SJSA1 (cell line): ENCODE measurements at regions not wholly inside any gene's neighbourhood (a gene's known extent, or its start where the extent isn't known, plus 50 kb on each side); places are given as distances from the start of the nearest gene placed in this dataset.

Source experiments
- DNase-seq, 2 experiments: peaks; one replicate each; pipeline ENCODE4 v3.0.0-alpha.2; 2015 to 2020; ENCODE audit warnings: low spot score in 2 of 2, low read depth in 1 of 2
- H3K27ac ChIP-seq: fragments of 250-450 bp; sonication (Bioruptor Pico); 2 replicates; pipeline ENCODE4 v1.5.1; 2020; ENCODE audit warnings: mild to moderate bottlenecking, moderate library complexity
- H3K27me3 ChIP-seq: fragments of 250-450 bp; sonication (Bioruptor Pico); replicated peaks from 2 replicates; pipeline ENCODE4 v1.5.1; 2020; ENCODE audit warnings: mild to moderate bottlenecking, moderate library complexity
- H3K36me3 ChIP-seq: fragments of 250-450 bp; sonication (Bioruptor Pico); 2 replicates; pipeline ENCODE4 v1.5.1; 2020; ENCODE audit warnings: mild to moderate bottlenecking
- H3K4me1 ChIP-seq: fragments of 250-450 bp; sonication (Bioruptor Pico); replicated peaks from 2 replicates; pipeline ENCODE4 v1.6.1; 2021; ENCODE audit warnings: mild to moderate bottlenecking
- H3K4me3 ChIP-seq: fragments of 250-450 bp; sonication (Bioruptor Pico); 2 replicates; pipeline ENCODE4 v1.5.1; 2020; ENCODE audit warnings: mild to moderate bottlenecking
- H3K9me3 ChIP-seq: fragments of 250-450 bp; sonication (Bioruptor Pico); replicated peaks from 2 replicates; pipeline ENCODE4 v1.5.1; 2020; ENCODE audit warnings: mild to moderate bottlenecking

GRCh38 chr1:34389974-34390373 is 213.3 kb downstream of the C1orf94 start:
- Histone ChIP-seq H3K4me3 (no peak overlapping the region), H3K36me3 (no peaks in the 10 kb centered on the region), H3K4me1 (no peaks in the 10 kb centered on the region), H3K27me3 (no peaks in the 10 kb centered on the region), H3K9me3 (no peaks in the 10 kb centered on the region), H3K27ac (no peak overlapping the region)
- no peak for DNase-seq

GRCh38 chr1:34396042-34396441 is 219.3 kb downstream of the C1orf94 start:
- Histone ChIP-seq H3K4me3 (no peak overlapping the region), H3K36me3 (no peaks in the 10 kb centered on the region), H3K27ac (no peak overlapping the region), H3K9me3 (no peaks in the 10 kb centered on the region), H3K4me1 (no peaks in the 10 kb centered on the region), H3K27me3 (no peaks in the 10 kb centered on the region)
- DNase-seq: no peak

- no peaks in the 10 kb centered on the region for H3K9me3 ChIP-seq
- H3K36me3 ChIP-seq: no peaks in the 10 kb centered on the region
- no peak overlapping the region for H3K4me3 ChIP-seq
- no peaks in the 10 kb centered on the region for H3K4me1 ChIP-seq
- H3K27me3 ChIP-seq: no peaks in the 10 kb centered on the region
- no peak for DNase-seq
- no peak overlapping the region for H3K27ac ChIP-seq
Measured at GRCh38 chr1:34398241-34398915, 221.7 kb downstream of the C1orf94 start.

GRCh38 chr1:34398916-34399275 is 222.2 kb downstream of the C1orf94 start:
- H3K36me3 ChIP-seq: no peaks in the 10 kb centered on the region
- no peaks in the 10 kb centered on the region for H3K4me1 ChIP-seq
- H3K27ac ChIP-seq: no peak overlapping the region
- DNase-seq: no peak
- no peaks in the 10 kb centered on the region for H3K27me3 ChIP-seq
- no peaks in the 10 kb centered on the region for H3K9me3 ChIP-seq
- no peak overlapping the region for H3K4me3 ChIP-seq

- Histone ChIP-seq H3K9me3 (no peaks in the 10 kb centered on the region), H3K4me1 (no peaks in the 10 kb centered on the region), H3K27ac (no peak overlapping the region), H3K36me3 (no peaks in the 10 kb centered on the region), H3K27me3 (no peaks in the 10 kb centered on the region), H3K4me3 (no peak overlapping the region)
- DNase-seq: no peak
Measured at GRCh38 chr1:34400675-34401074, 224.0 kb downstream of the C1orf94 start.

GRCh38 chr1:34403156-34403555 is 226.4 kb downstream of the C1orf94 start:
- DNase-seq: no peak
- no peak overlapping the region for H3K4me3 ChIP-seq
- no peaks in the 10 kb centered on the region for H3K36me3 ChIP-seq
- H3K27me3 ChIP-seq: no peaks in the 10 kb centered on the region
- no peaks in the 10 kb centered on the region for H3K4me1 ChIP-seq
- H3K27ac ChIP-seq: no peak overlapping the region
- no peaks in the 10 kb centered on the region for H3K9me3 ChIP-seq

GRCh38 chr1:34404804-34405203 is 228.1 kb downstream of the C1orf94 start:
- Histone ChIP-seq H3K4me3 (no peak overlapping the region), H3K36me3 (no peaks in the 10 kb centered on the region), H3K27ac (no peak overlapping the region), H3K27me3 (no peaks in the 10 kb centered on the region), H3K4me1 (no peaks in the 10 kb centered on the region), H3K9me3 (no peaks in the 10 kb centered on the region)
- no peak for DNase-seq

- Histone ChIP-seq H3K36me3 (no peaks in the 10 kb centered on the region), H3K9me3 (no peaks in the 10 kb centered on the region), H3K4me3 (no peak overlapping the region), H3K27ac (no peak overlapping the region), H3K4me1 (no peaks in the 10 kb centered on the region), H3K27me3 (no peaks in the 10 kb centered on the region)
- no peak for DNase-seq
Measured at GRCh38 chr1:34405266-34405959, 228.7 kb downstream of the C1orf94 start.

- H3K36me3 ChIP-seq: no peaks in the 10 kb centered on the region
- H3K4me1 ChIP-seq: no peaks in the 10 kb centered on the region
- no peaks in the 10 kb centered on the region for H3K27me3 ChIP-seq
- no peak for DNase-seq
- H3K4me3 ChIP-seq: no peak overlapping the region
- no peaks in the 10 kb centered on the region for H3K9me3 ChIP-seq
- no peak overlapping the region for H3K27ac ChIP-seq
Measured at GRCh38 chr1:34406377-34406776, 229.7 kb downstream of the C1orf94 start.

GRCh38 chr1:34406833-34407539 is 230.3 kb downstream of the C1orf94 start:
- no peak for DNase-seq
- Histone ChIP-seq H3K4me3 (no peak overlapping the region), H3K9me3 (no peaks in the 10 kb centered on the region), H3K4me1 (no peaks in the 10 kb centered on the region), H3K27me3 (no peaks in the 10 kb centered on the region), H3K27ac (no peak overlapping the region), H3K36me3 (no peaks in the 10 kb centered on the region)

- Histone ChIP-seq H3K4me3 (no peak overlapping the region), H3K27ac (no peak overlapping the region), H3K36me3 (no peaks in the 10 kb centered on the region), H3K9me3 (no peaks in the 10 kb centered on the region), H3K4me1 (no peaks in the 10 kb centered on the region), H3K27me3 (no peaks in the 10 kb centered on the region)
- DNase-seq: no peak
Measured at GRCh38 chr1:34408011-34408410, 231.3 kb downstream of the C1orf94 start.

GRCh38 chr1:34409689-34410229 is 233.1 kb downstream of the C1orf94 start:
- Histone ChIP-seq H3K27ac (no peak overlapping the region), H3K9me3 (no peaks in the 10 kb centered on the region), H3K4me3 (no peak overlapping the region), H3K4me1 (no peaks in the 10 kb centered on the region), H3K27me3 (no peaks in the 10 kb centered on the region), H3K36me3 (no peaks in the 10 kb centered on the region)
- DNase-seq: no peak

- Histone ChIP-seq H3K4me1 (no peaks in the 10 kb centered on the region), H3K27me3 (no peaks in the 10 kb centered on the region), H3K36me3 (no peaks in the 10 kb centered on the region), H3K4me3 (no peak overlapping the region), H3K9me3 (no peaks in the 10 kb centered on the region), H3K27ac (no peak overlapping the region)
- DNase-seq: no peak
Measured at GRCh38 chr1:34412598-34413370, 236.1 kb downstream of the C1orf94 start.
